ENCODE measurements at regions not wholly inside any gene's neighbourhood (a gene's known extent, or its start where the extent isn't known, plus 50 kb on each side); places are given as distances from the start of the nearest gene placed in this dataset.

DNA sequence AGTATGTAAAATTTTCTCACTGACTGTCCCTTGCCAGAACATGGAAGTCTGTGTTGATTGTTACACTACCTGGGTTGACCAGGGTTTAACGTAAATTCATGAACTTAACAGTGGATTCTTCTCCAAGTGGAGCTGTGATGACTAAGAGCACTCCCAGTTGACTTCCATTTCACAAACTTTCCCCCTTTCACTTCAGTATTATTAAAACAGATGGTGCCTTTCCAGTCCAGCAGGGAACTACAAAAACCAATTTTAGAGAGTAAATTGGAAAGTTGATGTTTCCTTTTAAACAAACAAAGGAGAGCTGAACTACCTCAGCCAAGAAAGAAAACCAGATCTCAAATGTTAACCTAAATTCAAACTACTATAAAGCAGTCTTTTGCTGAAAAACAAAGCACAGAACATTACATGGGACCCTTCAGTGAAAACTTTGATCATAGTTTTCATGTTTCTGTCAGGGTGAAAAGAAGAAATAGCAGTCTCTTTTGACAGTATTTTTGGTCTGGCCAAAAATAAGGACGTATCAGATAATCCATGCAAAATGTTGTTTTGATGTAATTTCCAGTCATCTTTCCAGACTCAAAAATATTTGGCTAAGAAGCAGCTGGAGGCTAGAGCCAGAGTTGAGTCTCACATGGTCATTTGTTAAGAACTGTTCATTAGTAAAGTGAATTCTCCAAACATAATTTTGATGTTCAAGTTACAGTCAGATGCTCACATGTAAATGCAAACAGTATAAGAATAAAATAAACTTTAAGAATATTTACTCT lies 479.9 kb upstream of the AKR1E2 start:
- DNase-seq (ENCODE audit: low read depth in 2 of 2) = no peak

DNA sequence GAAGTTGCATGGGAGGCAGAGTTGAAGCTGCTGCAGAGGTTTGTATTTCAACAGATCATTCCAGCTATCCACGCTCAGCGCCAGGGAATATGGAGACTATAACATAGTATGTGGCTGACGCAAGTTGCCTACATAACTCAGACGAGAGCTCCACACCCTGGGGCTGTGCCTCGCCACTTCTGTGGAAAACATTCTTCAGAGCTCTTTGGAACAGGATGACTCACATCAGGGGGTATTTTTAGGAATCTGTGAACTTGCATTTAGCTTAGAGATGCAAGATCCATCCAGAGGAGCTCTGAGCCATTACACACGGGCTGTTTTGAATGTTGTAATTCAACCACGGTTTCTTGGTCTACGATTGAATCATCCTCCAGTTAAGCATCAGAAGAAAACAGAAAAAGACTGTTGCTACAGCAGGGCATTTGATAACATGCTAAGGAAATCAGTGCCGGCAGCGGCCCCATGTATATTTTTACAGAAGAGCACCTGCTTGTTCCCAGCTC lies 481.5 kb upstream of the AKR1E2 start:
- DNase-seq (ENCODE audit: low read depth in 2 of 2) = peak; percentile 0 to 20

DNA sequence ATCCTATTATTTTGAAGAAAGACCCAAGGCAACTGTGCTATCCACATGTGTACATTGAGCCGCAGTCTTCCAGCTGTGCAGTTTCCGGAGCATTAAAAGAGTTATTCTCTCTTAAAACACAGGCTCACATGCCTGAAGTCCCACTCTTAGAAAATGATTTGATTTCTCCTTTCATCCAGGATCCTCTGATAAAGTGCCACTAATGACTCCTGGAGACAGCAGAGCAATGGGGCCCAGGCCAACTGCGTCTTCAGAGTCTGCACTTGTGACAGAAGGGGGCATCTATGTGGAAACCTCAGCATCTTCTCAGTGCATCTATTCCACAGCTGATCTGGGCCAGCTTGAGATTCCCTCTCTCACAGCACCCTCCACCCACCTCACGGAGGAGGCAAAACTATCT lies 482.1 kb upstream of the AKR1E2 start:
- no peak for DNase-seq (ENCODE audit: low read depth in 2 of 2)

DNA sequence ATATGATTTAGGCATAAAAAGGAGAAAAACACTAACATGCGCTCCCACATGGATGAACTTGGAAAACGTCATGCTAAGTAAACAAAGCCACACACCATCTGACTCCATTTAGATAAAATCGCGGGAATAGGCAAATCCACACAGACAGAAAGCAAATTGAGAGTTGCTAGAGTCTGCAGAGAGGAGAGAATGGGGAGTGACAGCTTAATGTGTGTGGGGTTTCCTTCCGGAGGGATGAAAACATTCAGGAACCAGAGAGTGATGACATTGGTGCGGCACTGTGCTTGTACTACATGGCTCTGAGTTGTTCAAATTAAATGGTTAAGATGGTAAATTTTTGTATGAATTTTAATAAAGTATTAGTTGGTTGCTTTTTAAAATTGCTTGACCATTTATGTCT lies 482.9 kb upstream of the AKR1E2 start:
- DNase-seq (ENCODE audit: low read depth in 2 of 2) = no peak

DNA sequence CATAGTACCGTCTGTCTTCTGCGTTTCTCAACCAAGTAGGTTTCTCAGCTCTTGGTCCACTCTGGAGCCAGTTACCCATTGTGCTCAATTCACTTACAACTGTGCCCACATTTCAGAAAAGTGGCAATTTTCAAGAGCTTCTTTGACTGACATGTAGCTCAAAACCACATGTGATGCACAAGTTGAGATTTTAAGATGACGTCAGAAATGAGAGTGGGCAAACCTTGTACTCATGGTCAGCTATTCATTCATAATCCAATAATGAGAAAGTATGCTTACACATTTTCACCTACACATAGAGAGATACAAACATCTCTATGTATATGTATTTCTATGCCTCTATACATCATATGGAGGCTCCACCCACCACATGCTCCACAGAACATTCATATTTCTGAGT lies 487.2 kb upstream of the AKR1E2 start:
- no peak for DNase-seq (ENCODE audit: low read depth in 2 of 2)

DNA sequence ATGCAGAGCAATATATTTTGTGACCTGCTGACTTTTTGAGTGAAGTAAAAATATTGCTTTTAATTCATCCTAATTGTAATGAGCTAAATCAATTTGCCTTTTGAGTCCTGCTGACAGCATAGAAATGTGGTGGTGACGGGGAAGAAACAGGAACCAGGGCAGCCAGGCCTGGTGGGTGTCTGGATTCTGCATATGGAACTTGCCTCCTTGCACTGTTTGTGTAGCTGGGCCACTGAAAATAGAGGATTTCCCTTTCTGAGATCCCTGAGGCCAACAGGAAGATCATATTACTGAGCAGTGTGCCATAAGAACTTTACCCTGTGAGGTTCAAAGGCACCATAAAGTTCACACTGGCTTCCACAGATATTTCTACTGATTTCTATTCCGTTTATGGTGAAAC lies 488.4 kb upstream of the AKR1E2 start:
- no peak for DNase-seq (ENCODE audit: low read depth in 2 of 2)

DNA sequence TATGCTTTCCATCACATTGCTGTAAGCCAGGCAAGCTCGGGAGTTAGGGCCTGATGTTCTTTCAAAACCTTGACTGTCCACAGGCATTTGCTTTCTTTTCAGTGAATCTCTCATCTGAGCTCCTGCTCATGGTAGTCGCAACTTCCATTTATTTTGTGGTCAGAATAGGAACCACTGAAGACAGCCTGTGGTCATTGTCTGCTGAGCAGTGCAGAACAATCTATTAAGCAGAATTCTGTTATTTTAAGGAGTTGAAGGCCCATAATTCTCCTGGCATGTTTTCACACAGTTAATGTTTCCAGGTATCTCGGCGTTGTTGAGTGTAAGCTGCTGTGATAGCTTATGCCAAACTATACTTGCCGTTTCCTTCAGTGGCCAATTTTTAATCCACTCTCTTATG lies 491.1 kb upstream of the AKR1E2 start:
- no peak for DNase-seq (ENCODE audit: low read depth in 2 of 2)

DNA sequence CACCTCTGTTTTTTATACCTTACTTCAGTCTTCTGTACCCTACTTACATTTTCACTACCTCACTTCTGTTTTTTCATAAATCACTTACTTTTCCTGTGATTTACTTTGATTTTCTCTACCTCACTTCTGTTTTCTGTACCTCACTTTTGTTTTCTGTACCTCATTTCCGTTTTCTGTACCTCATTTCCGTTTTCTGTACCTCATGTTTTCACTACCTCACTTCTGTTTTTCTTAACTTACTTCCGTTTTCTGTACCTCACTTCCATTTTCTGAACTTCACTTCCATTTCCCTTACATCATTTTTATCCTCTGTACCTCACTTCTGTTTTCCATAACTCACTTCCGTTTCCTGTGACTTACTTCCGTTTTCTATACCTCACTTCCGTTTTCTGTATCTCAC lies 492.0 kb upstream of the AKR1E2 start:
- DNase-seq (ENCODE audit: low read depth in 2 of 2) = no peak

DNA sequence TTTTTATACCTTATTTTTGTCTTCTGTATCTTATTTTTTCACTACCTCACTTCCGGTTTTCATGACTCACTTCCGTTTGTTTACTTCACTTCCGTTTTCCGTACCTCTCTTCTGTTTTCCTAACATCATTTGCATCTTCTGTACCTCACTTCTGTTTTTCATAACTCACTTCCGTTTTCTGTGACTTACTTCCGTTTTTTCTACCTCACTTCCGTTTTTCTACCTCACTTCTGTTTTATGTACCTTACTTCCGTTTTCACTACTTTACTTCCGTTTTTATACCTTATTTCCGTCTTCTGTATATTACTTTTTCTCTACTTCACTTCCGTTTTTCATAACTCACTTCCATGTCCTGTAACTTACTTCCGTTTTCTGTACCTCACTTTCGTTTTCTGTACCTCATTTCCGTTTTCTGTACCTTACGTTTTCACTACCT lies 492.5 kb upstream of the AKR1E2 start:
- no peak for DNase-seq (ENCODE audit: low read depth in 2 of 2)

DNA sequence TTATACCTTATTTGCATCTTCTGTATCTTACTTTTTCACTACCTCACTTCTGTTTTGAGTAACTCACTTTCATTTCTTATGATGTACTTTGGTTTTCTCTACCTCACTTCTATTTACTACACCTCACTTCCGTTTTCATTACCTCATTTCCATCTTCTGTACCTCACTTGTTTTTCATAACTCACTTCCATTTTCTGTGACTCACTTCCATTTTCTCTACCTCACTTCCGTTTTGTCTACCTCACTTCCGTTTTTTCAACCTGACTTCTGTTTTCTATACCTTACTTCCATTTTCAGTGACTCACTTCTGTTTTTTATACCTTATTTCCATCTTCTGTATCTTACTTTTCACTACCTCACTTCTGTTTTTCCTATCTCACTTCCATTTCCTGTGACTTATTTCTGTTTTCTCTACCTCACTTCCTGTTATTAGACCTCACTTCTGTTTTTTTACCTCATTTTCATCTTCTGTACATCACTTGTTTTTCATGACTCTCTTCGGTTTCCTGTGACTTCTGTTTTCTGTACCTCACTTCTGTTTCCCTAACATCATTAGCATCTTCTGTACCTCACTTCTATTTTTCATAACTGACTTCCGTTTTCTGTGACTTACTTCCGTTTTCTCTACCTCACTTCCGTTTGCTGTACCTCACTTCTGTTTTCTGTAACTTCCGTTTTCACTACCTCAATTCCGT lies 493.1 kb upstream of the AKR1E2 start:
- DNase-seq (ENCODE audit: low read depth in 2 of 2) = no peak

DNA sequence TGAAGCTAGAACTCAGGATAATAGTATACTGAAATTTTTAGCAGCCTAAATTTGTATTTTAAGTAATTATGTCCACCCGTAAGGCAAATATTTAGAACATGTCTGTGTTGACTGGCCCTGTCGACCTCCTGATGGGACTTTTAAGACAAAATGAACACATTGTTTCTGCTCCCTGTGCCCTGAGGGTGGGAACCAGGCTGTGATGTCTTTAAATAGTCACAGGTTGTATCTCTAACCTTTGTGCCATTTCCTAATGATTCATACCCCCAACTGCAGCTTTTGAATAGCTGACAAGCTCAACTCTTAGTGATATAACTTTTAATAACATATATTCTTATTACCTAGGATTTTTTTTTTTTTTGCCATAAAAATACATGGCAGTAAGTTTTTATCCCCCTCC lies 494.9 kb upstream of the AKR1E2 start:
- DNase-seq (ENCODE audit: low read depth in 2 of 2) = no peak

DNA sequence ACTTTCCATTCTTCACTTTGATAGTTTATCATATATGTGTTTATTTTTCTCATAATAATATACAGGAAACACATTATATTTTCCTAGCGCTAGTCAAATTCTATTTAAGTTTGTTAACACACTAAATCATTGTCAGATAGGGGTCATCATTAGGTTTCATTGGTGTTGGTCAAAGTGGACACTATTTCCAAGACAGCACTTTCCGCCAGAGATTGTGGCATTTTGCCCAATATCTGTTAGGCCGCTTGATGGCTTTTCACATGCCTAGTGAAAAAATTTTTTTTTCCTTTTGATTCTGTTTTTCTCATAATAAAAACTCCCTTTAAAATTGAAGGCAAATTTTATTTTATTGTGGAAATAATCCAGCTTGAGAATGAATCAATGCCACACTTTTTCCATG lies 495.4 kb upstream of the AKR1E2 start:
- no peak for DNase-seq (ENCODE audit: low read depth in 2 of 2)

DNA sequence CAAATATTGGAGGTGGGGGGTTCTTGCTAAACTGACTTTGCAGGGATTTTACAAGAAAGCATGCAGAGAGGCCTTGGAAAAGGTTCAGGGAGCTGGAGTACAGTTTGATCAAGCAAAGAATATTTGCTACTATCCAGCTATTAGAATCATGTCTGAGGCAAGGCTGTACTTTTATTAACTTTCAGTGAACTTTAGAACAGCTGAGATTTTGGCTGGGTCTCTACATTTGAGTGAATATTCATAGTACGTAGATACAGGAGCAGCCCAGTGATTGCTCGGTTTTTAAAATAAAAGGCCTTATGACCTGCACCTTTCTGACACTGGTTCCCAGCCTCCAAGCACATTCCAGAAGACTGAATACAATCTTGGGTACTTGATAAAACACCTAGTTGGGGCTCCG lies 496.8 kb upstream of the AKR1E2 start:
- DNase-seq (ENCODE audit: low read depth in 2 of 2) = no peak

DNA sequence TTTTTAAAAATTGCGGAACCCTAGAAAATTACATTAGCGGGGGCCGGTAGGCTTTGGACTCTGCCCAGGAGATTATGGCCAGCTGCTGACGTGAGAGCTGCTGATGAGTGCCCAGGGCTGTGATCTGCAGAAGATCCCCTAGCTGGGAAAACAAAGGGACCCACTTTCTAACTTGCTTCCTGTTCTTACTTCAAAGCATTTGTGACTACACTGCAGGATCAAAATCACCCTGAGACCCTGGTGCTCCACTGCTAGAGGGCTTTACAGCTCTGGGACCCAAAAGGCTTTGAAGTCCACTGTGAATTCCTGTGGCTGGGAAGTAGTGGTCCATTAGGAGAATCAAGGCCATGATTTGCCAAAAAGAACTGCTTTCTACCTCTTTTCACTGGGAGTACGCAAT lies 499.4 kb upstream of the AKR1E2 start:
- DNase-seq (ENCODE audit: low read depth in 2 of 2) = no peak

DNA sequence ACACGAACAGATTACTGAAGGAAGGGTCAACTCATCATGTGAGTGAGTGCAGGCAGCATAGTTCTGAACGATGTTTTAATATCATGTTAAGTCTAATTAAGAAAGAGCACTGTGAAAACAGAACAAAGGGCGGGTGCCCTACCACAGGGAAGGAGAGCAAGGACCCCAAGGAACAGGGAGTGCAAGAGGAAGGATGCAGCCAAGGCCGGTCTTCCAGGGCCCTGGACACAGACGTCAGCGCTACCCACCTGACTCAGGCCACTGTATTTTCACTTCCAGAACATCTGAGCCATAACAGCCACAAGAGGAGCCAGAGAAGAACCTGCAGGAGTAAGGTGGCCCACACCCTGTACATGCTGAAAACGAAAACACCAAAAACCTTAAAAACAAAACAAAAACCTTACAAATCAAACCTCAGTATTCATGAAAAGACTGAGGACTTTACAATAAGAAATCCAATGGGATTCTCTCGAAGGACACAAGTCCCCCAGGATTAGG lies 506.1 kb upstream of the AKR1E2 start:
- DNase-seq (ENCODE audit: low read depth in 2 of 2) = no peak

DNA sequence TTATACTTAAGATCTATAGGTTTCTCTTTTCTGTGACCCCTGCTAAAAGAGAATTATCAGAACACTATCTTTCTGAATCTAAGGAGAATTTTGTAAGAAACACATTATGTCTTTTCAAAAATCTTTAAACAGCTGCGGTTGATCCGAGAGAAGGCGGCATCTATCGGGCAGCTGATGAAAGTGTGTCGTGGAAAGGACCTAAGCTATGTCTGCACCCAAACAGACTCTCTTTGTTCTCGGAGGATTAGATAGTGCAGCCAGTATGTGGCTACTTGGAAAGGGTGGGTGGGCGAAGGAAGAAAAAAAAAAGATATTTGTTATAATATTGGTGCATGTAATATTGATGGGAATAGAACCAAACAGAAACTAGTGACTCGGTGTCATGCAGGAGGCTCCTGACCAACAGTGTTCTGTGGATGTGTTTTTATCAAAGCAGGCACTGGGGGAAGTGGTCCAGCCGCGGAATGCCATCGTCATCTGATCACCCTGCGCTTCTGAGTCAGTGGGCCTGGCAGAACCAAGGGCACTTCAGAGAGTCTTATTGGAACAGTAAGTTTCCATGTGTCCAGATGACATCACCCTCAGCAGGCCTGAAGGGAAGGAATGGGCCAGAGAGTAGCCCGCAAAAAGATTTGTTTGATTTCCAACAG lies 509.7 kb upstream of the AKR1E2 start:
- DNase-seq (ENCODE audit: low read depth in 2 of 2) = no peak

DNA sequence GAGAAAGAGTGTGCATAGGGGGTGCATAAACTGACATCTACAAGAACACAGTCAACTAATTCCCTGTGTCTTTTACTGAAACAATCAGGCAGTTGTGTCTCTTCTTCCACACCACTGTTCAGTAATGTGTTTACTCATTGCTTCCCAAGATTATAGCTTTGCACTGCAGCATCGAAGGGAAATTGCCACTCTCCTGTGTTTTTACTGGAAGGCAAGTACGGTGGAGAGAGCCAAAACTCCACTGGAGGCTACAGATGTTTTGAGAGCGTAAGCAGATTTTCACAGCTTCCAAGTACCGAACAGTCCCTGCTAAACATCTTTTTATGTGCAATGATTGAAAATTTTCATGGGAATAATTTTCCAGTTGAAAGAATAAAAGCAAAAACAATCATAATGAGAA lies 510.5 kb upstream of the AKR1E2 start:
- no peak for DNase-seq (ENCODE audit: low read depth in 2 of 2)

DNA sequence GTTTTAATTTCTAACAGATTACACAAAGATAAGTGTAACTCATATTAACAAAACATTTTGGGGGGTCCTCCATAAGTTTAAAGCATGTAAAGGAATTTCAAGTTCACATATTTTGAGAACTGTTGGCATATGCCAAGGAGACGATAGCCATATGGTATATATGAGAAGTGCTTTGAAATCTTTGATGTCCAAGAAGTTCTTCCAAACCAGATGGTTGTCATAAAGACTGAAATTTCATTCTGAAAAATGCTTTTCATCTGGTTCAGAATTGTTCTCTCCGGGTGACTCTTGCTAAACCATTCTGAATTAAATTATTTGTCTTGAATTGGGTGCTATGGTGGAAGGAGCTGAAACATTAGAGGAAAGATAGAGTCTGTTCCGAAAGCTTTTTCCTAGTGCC lies 513.0 kb upstream of the AKR1E2 start:
- no peak for DNase-seq (ENCODE audit: low read depth in 2 of 2)

DNA sequence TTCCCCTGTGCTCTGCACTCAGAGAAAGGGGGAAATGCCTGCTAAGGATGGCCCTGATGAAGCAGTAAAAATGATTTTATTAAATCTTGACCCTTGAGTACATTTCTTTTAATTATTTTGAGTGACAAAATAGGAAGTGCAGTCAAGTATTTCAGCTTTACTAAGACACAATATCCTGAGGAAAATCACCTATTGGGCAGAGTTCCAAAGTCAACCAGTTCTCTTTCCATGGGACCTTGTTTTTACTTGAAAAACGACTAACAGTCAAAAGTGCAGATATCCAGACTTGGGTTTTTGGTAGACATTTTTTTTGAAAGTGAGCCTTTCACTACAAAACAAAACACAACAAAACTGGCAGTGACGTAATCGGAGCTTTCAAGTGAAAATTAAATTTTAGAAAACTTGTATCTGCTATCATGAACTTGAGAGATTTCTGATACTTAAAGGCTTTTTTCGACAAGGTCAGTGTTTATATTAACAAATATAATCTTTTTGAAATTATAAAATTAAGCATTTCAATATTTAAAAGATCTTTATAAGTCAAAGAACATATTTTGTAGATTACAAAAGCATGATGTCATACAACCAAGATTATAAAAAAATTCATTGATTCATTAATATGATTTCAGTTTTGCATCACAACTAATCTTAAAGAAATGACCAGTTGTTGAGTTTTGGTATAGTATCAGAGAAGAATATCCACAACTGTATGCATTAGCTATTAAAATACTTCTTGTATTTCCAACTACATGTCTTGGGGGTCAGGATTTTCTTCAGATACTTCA lies 513.8 kb upstream of the AKR1E2 start:
- DNase-seq (ENCODE audit: low read depth in 2 of 2) = no peak

DNA sequence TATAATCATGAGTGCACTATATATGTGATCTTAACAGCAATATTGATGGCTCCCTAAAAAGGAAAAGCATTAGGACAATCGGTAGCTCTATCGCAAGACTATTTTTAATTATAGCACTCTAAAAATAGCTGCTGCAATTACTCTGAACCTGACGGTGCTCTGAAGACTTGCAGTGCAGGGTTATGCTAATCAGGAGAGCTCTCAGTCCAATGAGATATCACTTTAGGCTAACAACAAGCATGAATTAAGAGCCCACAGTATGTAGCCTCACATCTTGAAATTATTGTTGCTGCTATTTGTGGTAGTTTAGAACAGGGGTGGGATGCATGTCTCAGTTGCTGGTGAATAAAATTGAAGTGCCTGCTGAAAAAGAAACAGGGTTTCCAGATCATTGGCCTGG lies 515.8 kb upstream of the AKR1E2 start:
- no peak for DNase-seq (ENCODE audit: low read depth in 2 of 2)

DNA sequence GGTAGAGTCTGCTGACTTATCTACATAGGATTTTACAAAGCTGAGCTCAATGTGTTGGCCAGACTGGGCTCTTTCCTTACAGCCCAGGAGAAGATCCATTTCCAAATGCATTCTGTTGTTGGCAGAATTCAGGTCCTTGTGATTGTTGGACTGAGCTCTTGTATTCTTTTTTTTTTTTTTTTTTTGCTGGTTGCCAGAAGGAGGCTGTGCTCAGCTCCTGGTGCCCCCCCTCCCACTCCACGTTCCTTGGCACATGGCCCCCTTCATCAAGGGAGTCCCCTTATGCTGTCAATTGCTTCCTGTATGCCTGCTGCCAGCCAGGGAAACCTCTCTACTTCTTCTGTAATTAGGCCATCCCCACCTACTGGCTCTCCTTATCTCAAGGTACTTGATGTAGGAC lies 518.1 kb upstream of the AKR1E2 start:
- DNase-seq (ENCODE audit: low read depth in 2 of 2) = no peak

DNA sequence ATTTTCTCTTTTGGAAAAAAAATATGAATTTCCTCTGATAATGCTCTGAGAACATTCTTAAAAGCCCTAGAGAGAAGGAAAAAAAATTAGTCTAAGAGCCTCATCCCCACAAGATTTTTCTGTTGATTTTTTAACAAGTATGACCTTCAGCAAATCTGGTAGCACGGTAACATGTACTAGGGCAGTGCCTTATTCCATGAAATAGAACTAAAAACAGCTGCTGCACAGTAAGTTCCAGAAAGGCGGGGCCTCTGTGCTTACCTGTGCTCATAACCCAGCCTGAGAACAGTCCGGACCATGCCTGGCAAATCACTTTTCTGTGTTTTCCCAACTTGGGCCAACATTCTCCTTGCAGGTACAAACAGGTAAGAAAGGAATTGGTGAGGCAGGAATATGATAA lies 519.1 kb upstream of the AKR1E2 start:
- no peak for DNase-seq (ENCODE audit: low read depth in 2 of 2)

All from stimulated activated CD8-positive, alpha-beta memory T cell treated with anti-CD3 and anti-CD28 coated beads, Interleukin-7, amount 100 ng/mL, for 4 hours (primary cell).